ENCODE measurements at regions not wholly inside any gene's neighbourhood (a gene's known extent, or its start where the extent isn't known, plus 50 kb on each side); places are given as distances from the start of the nearest gene placed in this dataset.

- TF ChIP-seq POLR2A (IDR thresholded peaks at IDR 0.05; ENCODE audit: low read depth, low read length) (no peak), POLR2AphosphoS5 (IDR thresholded peaks at IDR 0.05; ENCODE audit: low read depth, low read length) (no peak), PAX5 (IDR thresholded peaks at IDR 0.05; ENCODE audit: insufficient read depth, low read length, severe bottlenecking) (no peak)
Measured at GRCh38 chr5:20608567-20608966, 620.6 kb upstream of the CDH18 start.

Measured in GM12891 (cell line).